GM18526 (cell line): ENCODE measurements at regions not wholly inside any gene's neighbourhood (a gene's known extent, or its start where the extent isn't known, plus 50 kb on each side); places are given as distances from the start of the nearest gene placed in this dataset.

Experiments used
- POLR2A ChIP-seq: IDR thresholded peaks from 3 replicates; pipeline ENCODE4 v1.6.1; 2011; ENCODE audit not compliant: insufficient read length; ENCODE audit errors: extremely low read depth

DNA sequence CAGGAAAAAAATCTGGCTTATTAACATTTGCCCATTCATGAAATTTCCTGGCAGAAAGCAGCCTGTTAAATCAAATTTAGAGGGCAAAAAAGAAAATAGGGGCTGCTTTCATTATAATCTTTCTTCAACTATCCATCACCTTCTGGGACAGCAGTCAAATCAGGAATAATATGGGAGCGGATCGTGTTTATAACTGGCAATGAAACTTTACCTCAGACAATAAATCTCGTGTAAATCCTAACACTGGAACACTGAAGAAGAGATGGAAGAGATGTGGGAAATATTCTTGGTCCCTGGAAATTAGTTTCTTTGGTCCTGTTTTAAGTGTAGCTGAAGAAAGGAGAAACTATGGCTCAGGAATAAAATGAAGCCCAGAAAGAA, 77.5 kb upstream of the SERTAD2 start:
- no peak for TF ChIP-seq POLR2A

DNA sequence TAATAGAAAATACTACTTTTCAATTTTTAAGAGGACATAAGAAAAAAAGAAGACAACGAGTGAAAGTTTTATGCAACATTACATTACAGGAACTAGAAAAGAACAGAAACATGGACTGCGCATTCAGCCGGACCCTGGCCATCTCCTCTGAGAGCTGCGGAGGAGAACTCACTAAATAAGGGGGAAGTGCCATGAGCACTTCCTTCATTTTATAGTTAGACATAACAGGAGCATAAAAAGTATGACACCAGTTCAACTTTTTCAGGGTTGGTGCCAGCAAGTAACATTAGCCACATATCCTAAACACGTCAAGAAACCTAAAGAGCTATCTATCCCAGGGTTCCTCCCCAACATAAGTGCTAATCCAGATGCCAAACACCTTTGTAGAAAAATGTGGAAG, 78.0 kb upstream of the SERTAD2 start:
- TF ChIP-seq POLR2A: no peak

GRCh38 chr2:64732146-64732545, 78.4 kb upstream of the SERTAD2 start:
- TF ChIP-seq POLR2A: no peak

- TF ChIP-seq POLR2A: no peak
Observed at GRCh38 chr2:64735504-64735903, 81.8 kb upstream of the SERTAD2 start.

- no peak for TF ChIP-seq POLR2A
Observed at GRCh38 chr2:64737547-64737946, 83.8 kb upstream of the SERTAD2 start.

DNA sequence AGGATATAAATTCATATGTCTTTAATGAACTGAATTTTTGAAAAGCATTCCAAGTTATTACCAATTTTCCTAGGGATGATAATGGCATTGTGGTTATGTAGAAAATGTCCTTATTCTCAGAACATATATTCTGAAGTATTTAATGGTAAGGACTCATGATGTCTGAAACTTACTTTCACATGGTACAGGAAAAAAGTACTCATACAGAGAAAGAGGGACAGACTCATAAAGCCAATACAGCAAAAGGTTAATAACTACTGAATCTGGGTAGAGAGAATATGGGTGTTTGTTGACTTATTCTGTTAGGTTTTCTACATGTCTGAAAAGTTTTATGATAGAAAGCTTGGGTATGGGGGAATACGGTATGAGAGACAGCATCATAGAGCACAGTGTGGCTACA, 84.3 kb upstream of the SERTAD2 start:
- no peak for TF ChIP-seq POLR2A

DNA sequence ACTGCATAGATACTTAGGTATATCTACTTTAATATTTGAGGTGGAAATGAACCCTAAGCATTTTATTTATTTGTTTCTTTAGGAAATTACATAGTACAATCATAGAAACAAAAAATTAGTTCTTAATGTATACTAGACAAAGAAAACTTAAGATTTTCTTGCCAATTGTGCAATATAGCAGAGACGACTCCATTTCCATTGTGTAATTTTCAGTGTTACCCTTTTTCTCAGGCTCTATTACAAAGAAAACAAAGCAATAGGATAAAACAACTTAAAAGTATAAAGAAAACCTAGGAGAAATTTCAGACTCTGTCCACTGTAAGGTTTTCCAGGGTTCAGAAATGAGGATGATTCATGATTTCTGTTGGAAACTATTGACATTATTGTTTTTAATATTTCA, 89.0 kb upstream of the SERTAD2 start:
- TF ChIP-seq POLR2A: no peak

DNA sequence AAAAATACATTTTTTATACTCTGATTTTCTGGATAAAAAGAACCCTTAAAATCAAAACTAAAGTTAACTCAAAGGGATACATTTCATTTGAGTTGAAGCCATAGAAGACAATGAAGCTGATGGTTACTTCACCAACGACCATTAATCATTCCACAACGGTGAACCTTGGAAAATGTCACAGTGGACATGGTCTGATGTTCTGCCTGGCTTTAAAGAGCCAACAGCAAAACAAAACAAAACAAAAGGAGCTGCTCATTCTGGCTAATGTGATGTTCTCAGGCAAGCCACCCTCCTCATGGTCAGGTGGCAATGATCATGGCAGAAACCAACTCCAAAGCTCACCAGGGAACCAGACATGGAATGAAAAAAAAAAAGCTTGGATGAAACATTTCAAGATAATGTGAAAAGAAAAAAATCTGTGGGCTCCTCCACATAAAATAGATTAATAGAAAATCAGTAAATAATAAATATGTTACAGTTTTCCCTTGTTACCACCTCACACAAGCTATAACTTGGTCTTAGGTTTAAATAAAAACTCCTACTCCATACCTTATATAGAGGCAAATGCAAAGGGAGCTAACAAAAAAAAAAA, 90.1 kb upstream of the SERTAD2 start:
- TF ChIP-seq POLR2A: no peak

GRCh38 chr2:64745562-64745961, 91.8 kb upstream of the SERTAD2 start:
- TF ChIP-seq POLR2A: no peak

- TF ChIP-seq POLR2A: no peak
Observed at GRCh38 chr2:64748147-64748546, 94.4 kb upstream of the SERTAD2 start.

DNA sequence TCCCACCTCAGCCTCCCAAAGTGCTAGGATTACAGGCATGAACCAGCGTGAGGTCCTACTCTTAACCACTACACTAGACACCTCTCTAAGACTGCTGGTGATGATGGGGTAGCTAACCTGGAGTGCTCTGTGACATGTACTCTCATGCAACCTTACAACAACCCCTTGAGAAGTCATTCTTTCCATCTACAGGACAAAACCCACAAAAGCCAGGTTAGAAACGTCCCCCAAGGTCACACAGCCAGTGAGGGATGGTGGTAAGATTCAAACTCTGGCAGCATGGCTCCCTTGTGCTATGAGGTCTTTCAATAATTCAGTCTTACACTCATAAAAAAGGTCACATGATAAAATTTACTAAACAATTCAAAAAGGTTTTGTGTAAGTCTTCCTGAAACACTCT, 94.8 kb upstream of the SERTAD2 start:
- no peak for TF ChIP-seq POLR2A

DNA sequence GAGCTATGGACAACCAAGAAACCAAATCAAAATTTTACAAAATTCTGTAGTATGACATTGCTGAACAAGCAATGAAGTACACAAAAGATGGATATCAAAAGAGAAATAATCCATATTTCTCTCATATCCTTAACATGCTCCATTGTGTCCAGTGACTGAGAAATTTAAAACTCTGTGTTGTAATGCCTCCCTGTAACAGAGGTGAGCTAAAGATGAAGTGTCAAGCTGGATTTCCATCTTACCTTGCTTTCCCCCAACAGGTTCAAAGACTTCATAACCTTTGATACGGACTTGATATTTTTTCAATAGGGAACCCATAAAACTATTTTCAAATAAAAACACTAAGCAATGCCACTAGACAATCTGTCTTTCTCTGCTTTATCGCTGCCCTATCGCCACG, 95.7 kb upstream of the SERTAD2 start:
- TF ChIP-seq POLR2A: no peak

DNA sequence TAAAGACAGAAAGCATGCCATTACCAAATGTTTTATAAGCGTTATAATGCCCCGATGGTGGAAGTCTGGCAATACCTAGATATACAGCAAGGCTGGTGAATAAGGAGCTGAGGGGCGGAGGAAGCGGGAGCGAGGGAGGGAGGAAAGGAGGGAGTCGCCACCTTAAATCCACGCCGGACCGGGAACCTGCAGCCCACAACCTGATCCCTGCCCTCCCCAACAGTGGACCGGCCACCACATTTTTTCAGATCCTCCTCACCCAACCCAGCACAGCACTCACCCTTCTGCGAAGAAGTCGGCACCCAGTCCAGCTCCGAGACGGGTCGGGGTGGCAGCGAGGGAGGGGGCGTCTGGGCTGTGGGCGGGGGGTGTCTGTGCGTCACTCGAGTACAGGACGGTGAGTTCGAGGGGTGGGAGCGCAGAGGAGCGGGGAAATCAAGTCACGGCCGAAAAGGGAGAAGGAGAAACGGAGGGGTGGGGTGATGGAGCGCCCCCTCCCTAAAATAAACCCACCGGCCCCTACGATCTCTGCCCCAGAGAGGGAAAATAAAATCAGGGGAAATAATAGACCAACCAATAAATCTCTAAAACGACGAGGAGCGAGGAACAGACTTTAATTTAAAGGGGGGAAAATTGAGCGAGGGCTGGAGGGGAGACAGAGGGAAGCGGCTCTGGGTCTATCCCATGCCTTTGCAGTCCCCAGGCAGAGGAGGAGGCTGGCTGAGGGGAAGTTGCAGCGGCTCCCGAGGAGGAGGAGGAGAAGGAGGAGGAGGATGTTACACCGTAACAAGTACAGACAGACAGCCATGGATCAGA, 96.5 kb upstream of the SERTAD2 start:
- TF ChIP-seq POLR2A: no peak

DNA sequence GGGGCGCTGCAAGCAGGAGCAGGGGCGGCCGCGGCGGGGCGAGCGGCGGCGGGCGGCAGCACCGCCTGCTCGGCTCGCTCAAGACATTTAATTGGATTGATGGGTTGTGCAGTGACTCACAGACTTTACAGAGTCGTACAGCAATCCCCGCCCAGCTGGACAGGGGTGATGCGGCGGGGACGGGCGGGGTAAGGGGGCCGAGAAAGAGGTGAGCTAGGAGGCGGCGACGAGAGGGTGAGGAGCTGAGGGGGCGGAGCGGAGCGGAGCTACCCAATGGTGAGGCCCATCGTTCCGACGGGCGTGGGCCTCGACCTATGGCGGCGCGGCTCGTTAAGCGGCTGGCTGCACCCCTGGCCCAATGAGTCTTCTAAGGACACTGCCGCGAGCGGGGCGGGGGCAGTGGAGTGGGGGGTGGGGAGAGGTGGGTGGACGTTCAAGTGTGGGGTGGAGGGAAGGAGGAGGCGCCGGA, 97.1 kb upstream of the SERTAD2 start:
- TF ChIP-seq POLR2A: peak; percentile 96

GRCh38 chr2:64751286-64752260, 97.9 kb upstream of the SERTAD2 start:
- peak; percentile 62 for TF ChIP-seq POLR2A

DNA sequence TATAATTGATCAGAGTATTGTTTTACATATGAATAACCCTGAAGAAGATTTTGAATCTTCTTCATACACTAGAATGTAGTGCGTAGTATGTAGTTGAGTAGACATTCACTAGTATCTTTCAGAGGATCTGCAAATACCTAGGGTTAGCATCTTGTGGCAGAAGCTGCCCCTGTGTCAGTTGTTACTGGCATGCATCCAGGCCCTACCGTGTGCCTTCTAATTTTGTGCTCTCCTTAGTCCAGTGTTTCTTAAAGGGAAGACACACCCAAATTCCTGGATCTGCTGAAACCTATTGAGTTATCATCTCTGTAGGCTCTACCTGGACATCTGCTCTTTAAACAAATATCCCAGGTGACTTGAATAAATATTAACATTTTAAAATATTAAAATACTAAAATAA, 99.7 kb upstream of the SERTAD2 start:
- no peak for TF ChIP-seq POLR2A
